Parathyroid adenoma (tissue), 2 donors: ENCODE measurements at regions not wholly inside any gene's neighbourhood (a gene's known extent, or its start where the extent isn't known, plus 50 kb on each side); places are given as distances from the start of the nearest gene placed in this dataset.

Experiments
- H2AFZ ChIP-seq: fragments of 300-600 bp; sonication (generic); one replicate; pipeline ENCODE4 v1.7.0; 2017; ENCODE audit warnings: antibody characterized with exemption, mild to moderate bottlenecking
- H3K27ac ChIP-seq: fragments of 300-600 bp; sonication (generic); one replicate; pipeline ENCODE4 v1.7.0; 2017
- H3K27me3 ChIP-seq: fragments of 300-600 bp; sonication (generic); one replicate; pipeline ENCODE4 v1.7.0; 2017; ENCODE audit warnings: low read length; ENCODE audit not compliant: control insufficient read depth, insufficient read depth
- H3K36me3 ChIP-seq: fragments of 300-600 bp; sonication (generic); one replicate; pipeline ENCODE4 v1.7.0; 2017; ENCODE audit warnings: low read length; ENCODE audit not compliant: control insufficient read depth, insufficient read depth
- H3K4me1 ChIP-seq: fragments of 300-600 bp; sonication (generic); one replicate; pipeline ENCODE4 v1.7.0; 2017; ENCODE audit warnings: control low read depth
- H3K4me2 ChIP-seq: fragments of 300-600 bp; sonication (generic); one replicate; pipeline ENCODE4 v1.7.0; 2017; ENCODE audit warnings: low read length
- H3K4me3 ChIP-seq: fragments of 300-600 bp; sonication (generic); one replicate; pipeline ENCODE4 v1.7.0; 2017; ENCODE audit warnings: low read depth, low read length
- H3K79me2 ChIP-seq: fragments of 300-600 bp; sonication (generic); one replicate; pipeline ENCODE4 v1.7.0; 2017; ENCODE audit warnings: control low read depth
- H3K9ac ChIP-seq: fragments of 300-600 bp; sonication (generic); one replicate; pipeline ENCODE4 v1.7.0; 2017; ENCODE audit warnings: mild to moderate bottlenecking
- H3K9me3 ChIP-seq: fragments of 300-600 bp; sonication (generic); one replicate; pipeline ENCODE4 v1.7.0; 2017; ENCODE audit warnings: low read length; ENCODE audit not compliant: control insufficient read depth
- CTCF ChIP-seq: fragments of 300-600 bp; sonication (generic); IDR thresholded peaks from one replicate; pipeline ENCODE4 v1.7.0; 2017; ENCODE audit warnings: antibody characterized with exemption, mild to moderate bottlenecking
- donor health status: primary hyperparathyroidism.

GRCh38 chr21:40997831-40998230, 150.9 kb upstream of the DSCAM start:
- Histone ChIP-seq H3K36me3 (no peaks in the 10 kb centered on the region), H3K27me3 (no peaks in the 10 kb centered on the region), H3K4me1 (no peaks in the 10 kb centered on the region), H3K27ac (no peak overlapping the region), H3K79me2 (no peaks in the 10 kb centered on the region), H3K9me3 (no peaks in the 10 kb centered on the region), H3K9ac (no peak overlapping the region), H2AFZ (no peak overlapping the region), H3K4me2 (no peak overlapping the region), H3K4me3 (no peak overlapping the region)
- TF ChIP-seq CTCF = no peak

GRCh38 chr21:41000838-41001237, 153.9 kb upstream of the DSCAM start:
- Histone ChIP-seq H2AFZ (no peak overlapping the region), H3K4me1 (no peaks in the 10 kb centered on the region)

GRCh38 chr21:41006636-41007035, 159.7 kb upstream of the DSCAM start:
- Histone ChIP-seq H3K27ac (no peak overlapping the region), H3K9me3 (no peaks in the 10 kb centered on the region), H3K4me2 (no peak overlapping the region), H3K9ac (no peak overlapping the region), H3K79me2 (no peaks in the 10 kb centered on the region), H3K4me1 (no peaks in the 10 kb centered on the region), H2AFZ (no peak overlapping the region), H3K36me3 (no peaks in the 10 kb centered on the region), H3K4me3 (no peak overlapping the region), H3K27me3 (no peaks in the 10 kb centered on the region)
- no peak for TF ChIP-seq CTCF

More at GRCh38 chr21:41000838-41001237, 153.9 kb upstream of the DSCAM start:
- Histone ChIP-seq H3K27ac (no peak overlapping the region), H3K79me2 (no peaks in the 10 kb centered on the region), H3K9ac (no peak overlapping the region), H3K4me3 (no peak overlapping the region), H3K36me3 (no peaks in the 10 kb centered on the region), H3K27me3 (no peaks in the 10 kb centered on the region), H3K9me3 (no peaks in the 10 kb centered on the region), H3K4me2 (no peak overlapping the region)
- TF ChIP-seq CTCF = no peak

GRCh38 chr21:41008351-41008750, 159.6 kb upstream of the BACE2 start:
- H3K4me1 ChIP-seq = no peaks in the 10 kb centered on the region
- no peaks in the 10 kb centered on the region for H3K36me3 ChIP-seq
- no peaks in the 10 kb centered on the region for H3K27me3 ChIP-seq
- H2AFZ ChIP-seq = no peak overlapping the region
- H3K4me2 ChIP-seq = no peak overlapping the region
- TF ChIP-seq CTCF = no peak
- H3K27ac ChIP-seq = no peak overlapping the region
- no peaks in the 10 kb centered on the region for H3K9me3 ChIP-seq
- no peak overlapping the region for H3K4me3 ChIP-seq
- H3K9ac ChIP-seq = no peak overlapping the region
- no peaks in the 10 kb centered on the region for H3K79me2 ChIP-seq

GRCh38 chr21:41008974-41009373, 159.0 kb upstream of the BACE2 start:
- Histone ChIP-seq H2AFZ (no peak overlapping the region), H3K36me3 (no peaks in the 10 kb centered on the region), H3K9me3 (no peaks in the 10 kb centered on the region), H3K4me2 (no peak overlapping the region), H3K79me2 (no peaks in the 10 kb centered on the region), H3K4me3 (no peak overlapping the region), H3K27ac (no peak overlapping the region), H3K4me1 (no peaks in the 10 kb centered on the region), H3K27me3 (no peaks in the 10 kb centered on the region), H3K9ac (no peak overlapping the region)
- no peak for TF ChIP-seq CTCF
